ENCODE measurements at regions not wholly inside any gene's neighbourhood (a gene's known extent, or its start where the extent isn't known, plus 50 kb on each side); places are given as distances from the start of the nearest gene placed in this dataset.

GRCh38 chr7:97635622-97636021, 96.3 kb upstream of the TAC1 start:
- TF ChIP-seq, protein P1, sequence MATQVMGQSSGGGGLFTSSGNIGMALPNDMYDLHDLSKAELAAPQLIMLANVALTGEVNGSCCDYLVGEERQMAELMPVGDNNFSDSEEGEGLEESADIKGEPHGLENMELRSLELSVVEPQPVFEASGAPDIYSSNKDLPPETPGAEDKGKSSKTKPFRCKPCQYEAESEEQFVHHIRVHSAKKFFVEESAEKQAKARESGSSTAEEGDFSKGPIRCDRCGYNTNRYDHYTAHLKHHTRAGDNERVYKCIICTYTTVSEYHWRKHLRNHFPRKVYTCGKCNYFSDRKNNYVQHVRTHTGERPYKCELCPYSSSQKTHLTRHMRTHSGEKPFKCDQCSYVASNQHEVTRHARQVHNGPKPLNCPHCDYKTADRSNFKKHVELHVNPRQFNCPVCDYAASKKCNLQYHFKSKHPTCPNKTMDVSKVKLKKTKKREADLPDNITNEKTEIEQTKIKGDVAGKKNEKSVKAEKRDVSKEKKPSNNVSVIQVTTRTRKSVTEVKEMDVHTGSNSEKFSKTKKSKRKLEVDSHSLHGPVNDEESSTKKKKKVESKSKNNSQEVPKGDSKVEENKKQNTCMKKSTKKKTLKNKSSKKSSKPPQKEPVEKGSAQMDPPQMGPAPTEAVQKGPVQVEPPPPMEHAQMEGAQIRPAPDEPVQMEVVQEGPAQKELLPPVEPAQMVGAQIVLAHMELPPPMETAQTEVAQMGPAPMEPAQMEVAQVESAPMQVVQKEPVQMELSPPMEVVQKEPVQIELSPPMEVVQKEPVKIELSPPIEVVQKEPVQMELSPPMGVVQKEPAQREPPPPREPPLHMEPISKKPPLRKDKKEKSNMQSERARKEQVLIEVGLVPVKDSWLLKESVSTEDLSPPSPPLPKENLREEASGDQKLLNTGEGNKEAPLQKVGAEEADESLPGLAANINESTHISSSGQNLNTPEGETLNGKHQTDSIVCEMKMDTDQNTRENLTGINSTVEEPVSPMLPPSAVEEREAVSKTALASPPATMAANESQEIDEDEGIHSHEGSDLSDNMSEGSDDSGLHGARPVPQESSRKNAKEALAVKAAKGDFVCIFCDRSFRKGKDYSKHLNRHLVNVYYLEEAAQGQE (IDR thresholded peaks at IDR 0.05): no peak
- TF ChIP-seq, protein P2, sequence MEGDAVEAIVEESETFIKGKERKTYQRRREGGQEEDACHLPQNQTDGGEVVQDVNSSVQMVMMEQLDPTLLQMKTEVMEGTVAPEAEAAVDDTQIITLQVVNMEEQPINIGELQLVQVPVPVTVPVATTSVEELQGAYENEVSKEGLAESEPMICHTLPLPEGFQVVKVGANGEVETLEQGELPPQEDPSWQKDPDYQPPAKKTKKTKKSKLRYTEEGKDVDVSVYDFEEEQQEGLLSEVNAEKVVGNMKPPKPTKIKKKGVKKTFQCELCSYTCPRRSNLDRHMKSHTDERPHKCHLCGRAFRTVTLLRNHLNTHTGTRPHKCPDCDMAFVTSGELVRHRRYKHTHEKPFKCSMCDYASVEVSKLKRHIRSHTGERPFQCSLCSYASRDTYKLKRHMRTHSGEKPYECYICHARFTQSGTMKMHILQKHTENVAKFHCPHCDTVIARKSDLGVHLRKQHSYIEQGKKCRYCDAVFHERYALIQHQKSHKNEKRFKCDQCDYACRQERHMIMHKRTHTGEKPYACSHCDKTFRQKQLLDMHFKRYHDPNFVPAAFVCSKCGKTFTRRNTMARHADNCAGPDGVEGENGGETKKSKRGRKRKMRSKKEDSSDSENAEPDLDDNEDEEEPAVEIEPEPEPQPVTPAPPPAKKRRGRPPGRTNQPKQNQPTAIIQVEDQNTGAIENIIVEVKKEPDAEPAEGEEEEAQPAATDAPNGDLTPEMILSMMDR (IDR thresholded peaks at IDR 0.05; ENCODE audit: low read depth, low read length, missing input control): no peak
- TF ChIP-seq HNF4G (IDR thresholded peaks at IDR 0.05) (no peak), GABPA (IDR thresholded peaks at IDR 0.05 in 1 of 2, conservative IDR thresholded peaks at IDR 0.05 in 1 of 2) (no peak), EGR1 (IDR thresholded peaks at IDR 0.05; ENCODE audit: low read depth in 2 of 2) (no peak), NR2F2 (IDR thresholded peaks at IDR 0.05) (no peak), TAF1 (conservative IDR thresholded peaks at IDR 0.05) (no peak), RAD21 (IDR thresholded peaks at IDR 0.05) (no peak), FOXA1 (IDR thresholded peaks at IDR 0.05) (no peak), SP1 (IDR thresholded peaks at IDR 0.05) (no peak), JUND (IDR thresholded peaks at IDR 0.05) (no peak), YY1 (IDR thresholded peaks at IDR 0.05) (no peak), MAX (IDR thresholded peaks at IDR 0.05) (no peak)

Measured in liver (tissue), 3 donors.